Activated naive CD4-positive, alpha-beta T cell treated with anti-CD3 and anti-CD28 coated beads, Interleukin-2, amount 50 U/mL, for 24 hours (primary cell): ENCODE measurements at regions not wholly inside any gene's neighbourhood (a gene's known extent, or its start where the extent isn't known, plus 50 kb on each side); places are given as distances from the start of the nearest gene placed in this dataset.

Source experiments
- H3K27ac Mint-ChIP-seq: one replicate; pipeline ENCODE4 v1.8.0; 2021; ENCODE audit warnings: mild to moderate bottlenecking, mixed read lengths
- H3K27me3 Mint-ChIP-seq: one replicate; pipeline ENCODE4 v1.8.0; 2021; ENCODE audit warnings: mixed read lengths
- H3K36me3 Mint-ChIP-seq: one replicate; pipeline ENCODE4 v1.8.0; 2021; ENCODE audit warnings: mixed read lengths
- H3K4me1 Mint-ChIP-seq: one replicate; pipeline ENCODE4 v1.8.0; 2021; ENCODE audit warnings: mixed read lengths
- H3K4me3 Mint-ChIP-seq: one replicate; pipeline ENCODE4 v1.8.0; 2021; ENCODE audit warnings: mild to moderate bottlenecking, mixed read lengths
- H3K9me3 Mint-ChIP-seq: one replicate; pipeline ENCODE4 v1.8.0; 2021; ENCODE audit warnings: mixed read lengths

DNA sequence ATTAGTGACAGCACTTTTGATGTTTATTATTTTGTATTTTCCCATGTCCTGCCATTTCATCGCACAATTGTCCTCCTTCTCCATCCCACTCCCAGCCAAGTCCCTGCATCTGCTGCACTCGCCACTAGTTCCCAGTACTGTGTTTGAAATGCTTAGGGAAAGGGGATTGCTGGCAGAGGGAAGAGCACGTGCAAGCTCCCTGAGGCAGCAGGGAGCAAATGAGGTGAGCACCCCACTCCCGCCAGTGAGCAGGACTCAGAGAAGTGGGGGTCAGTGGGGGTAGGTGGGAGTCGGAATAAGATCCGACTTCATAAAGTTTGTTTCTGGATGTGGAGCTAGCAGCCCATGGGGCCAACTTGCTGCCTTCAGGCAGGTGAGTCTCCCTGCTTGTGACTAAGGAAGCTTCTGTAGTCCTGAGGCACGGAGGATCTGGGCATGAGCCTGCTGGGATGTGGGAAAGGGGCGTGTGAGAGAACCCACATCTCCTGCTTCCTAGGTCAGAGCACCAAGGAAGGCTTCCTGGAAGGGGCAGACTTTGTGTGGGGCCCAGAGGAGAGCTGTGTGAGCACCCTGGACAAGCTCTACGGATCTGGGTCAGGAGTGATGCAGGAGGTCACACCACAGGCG, 99.7 kb upstream of the TLE3 start:
- no peak overlapping the region for H3K27ac Mint-ChIP-seq
- H3K4me3 Mint-ChIP-seq, result no peak overlapping the region
- no peaks in the 10 kb centered on the region for H3K36me3 Mint-ChIP-seq
- H3K9me3 Mint-ChIP-seq, result no peaks in the 10 kb centered on the region
- H3K27me3 Mint-ChIP-seq, result no peaks in the 10 kb centered on the region
- H3K4me1 Mint-ChIP-seq, result no peaks in the 10 kb centered on the region

DNA sequence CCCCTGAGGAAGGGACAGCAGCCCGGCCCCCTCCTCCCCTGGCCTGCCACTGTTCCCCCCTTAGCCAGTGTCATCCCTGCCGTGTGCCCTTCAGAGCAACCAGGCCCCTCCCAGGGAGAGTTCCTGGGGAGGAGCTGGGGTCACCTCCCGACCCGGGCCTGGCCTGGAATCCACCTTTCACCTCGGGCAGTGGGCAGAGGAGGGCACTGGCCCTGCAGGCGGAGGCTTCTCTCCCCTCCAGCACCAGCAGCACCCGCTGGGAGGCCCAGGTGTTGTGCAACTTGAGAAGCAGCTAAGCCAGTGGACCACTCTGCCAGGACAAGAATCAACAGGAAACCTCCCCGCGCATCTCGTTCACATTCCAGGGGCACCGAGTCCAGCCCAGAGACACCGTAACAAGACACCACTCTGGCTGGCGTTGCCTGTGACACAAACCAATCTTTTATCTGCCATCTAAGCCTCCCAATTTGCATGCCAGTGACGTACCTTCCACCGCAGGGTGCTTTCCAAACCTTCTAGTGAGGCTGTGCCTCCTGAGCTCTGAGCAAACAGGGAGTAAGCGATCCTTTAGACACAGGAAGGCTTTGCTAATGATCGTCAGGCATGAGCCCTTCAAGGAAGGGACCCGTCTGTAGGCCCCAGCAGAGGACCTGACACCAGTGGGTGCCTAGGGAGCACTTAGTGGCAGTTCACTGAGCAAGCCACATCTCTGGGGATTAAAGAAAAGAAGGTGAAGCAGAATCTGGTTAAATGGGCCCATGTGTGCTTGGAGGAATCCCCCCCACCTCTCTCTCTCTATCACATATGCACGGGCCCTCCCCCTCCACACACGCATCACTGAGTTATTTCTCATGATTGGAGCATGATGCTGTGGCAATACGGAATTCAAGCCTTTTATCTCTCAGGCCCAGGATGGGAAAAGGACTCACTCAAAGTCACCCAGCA, 98.9 kb upstream of the TLE3 start:
- no peak overlapping the region for H3K4me3 Mint-ChIP-seq
- H3K4me1 Mint-ChIP-seq, result no peaks in the 10 kb centered on the region
- no peaks in the 10 kb centered on the region for H3K9me3 Mint-ChIP-seq
- H3K27ac Mint-ChIP-seq, result no peak overlapping the region
- H3K27me3 Mint-ChIP-seq, result no peaks in the 10 kb centered on the region
- H3K36me3 Mint-ChIP-seq, result peaks cover 2% of the 10 kb centered on the region

DNA sequence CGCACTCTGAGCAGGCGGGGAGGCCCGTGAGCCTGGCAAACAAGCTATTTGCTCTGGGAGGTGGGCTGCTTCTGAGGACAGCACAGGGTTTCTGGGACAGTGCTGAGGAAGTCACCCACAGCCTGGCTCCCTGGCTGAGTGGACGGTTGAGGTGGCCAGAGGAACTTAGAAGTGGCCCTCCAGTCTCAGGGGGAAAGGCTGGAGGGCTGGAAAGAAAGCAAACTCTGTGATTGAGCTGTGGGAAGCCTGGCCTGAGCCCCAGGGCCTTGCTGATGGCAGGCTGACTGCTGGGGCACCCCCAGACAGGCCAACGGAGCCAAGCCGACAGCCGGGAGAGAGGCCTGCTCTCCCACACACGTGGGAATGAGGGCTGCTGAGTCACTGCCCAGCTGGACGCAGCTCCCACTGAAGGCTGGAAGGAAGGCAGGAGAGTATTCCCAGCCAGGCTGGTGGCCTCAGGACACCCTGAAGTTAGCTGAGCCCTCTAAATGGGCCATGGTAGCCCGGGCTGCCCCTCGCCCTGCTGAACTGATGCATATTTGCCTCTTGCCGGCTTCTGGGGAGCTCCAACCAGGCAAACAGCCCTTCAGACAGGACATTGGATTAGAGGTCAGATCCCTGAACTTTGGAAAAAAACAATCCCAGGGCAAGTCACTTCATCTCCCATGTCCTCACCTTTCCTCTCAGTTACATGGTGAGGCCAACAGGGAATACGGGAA, 98.0 kb upstream of the TLE3 start:
- Mint-ChIP-seq H3K27me3 (no peaks in the 10 kb centered on the region), H3K9me3 (no peaks in the 10 kb centered on the region), H3K4me1 (no peaks in the 10 kb centered on the region), H3K36me3 (peaks cover 2% of the 10 kb centered on the region), H3K27ac (no peak overlapping the region), H3K4me3 (no peak overlapping the region)

DNA sequence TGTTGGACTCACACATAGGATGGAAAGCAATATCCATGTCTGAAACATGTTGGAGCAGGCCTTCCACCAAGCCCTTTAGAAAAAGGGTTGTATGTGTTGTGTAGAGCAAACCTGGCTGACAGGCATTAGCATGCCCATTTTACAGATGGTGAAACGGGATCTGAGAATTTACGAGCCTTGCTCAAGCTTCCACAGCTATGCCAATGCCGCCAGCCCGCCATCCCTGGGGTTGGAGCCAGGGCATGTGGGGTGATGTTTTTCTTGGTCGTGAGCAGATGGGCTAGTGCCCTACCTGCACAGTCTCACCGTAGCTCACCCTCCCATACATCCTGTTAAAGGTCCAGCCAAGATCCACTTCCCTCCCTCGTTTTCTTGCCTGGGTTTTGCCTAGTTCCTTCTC, 97.5 kb upstream of the TLE3 start:
- no peak overlapping the region for H3K27ac Mint-ChIP-seq
- H3K4me3 Mint-ChIP-seq, result no peak overlapping the region
- no peaks in the 10 kb centered on the region for H3K4me1 Mint-ChIP-seq
- H3K9me3 Mint-ChIP-seq, result no peaks in the 10 kb centered on the region
- no peaks in the 10 kb centered on the region for H3K27me3 Mint-ChIP-seq
- peaks cover 2% of the 10 kb centered on the region for H3K36me3 Mint-ChIP-seq

DNA sequence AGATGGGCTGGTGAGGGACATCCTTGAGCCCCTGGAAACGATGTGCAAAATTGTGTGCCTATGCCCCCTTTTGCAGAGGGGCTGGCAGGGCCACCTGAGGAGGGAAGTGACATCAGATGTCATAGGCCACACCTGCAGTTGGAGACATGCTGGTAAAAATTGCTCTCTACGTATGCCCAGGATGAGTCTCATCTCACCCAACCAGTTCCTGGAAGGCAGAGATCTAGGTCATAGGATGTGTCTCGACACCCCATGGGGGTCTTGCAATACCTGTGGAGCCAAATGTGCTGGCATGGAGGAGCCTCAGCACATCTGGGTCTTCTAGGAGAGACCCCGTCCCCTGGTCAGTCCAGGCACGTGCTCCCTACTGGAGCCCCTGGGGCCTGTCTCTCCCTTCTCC, 96.5 kb upstream of the TLE3 start:
- H3K27me3 Mint-ChIP-seq, result no peaks in the 10 kb centered on the region
- H3K4me1 Mint-ChIP-seq, result no peaks in the 10 kb centered on the region
- no peak overlapping the region for H3K27ac Mint-ChIP-seq
- no peaks in the 10 kb centered on the region for H3K9me3 Mint-ChIP-seq
- no peak overlapping the region for H3K4me3 Mint-ChIP-seq
- H3K36me3 Mint-ChIP-seq, result peaks cover 2% of the 10 kb centered on the region

DNA sequence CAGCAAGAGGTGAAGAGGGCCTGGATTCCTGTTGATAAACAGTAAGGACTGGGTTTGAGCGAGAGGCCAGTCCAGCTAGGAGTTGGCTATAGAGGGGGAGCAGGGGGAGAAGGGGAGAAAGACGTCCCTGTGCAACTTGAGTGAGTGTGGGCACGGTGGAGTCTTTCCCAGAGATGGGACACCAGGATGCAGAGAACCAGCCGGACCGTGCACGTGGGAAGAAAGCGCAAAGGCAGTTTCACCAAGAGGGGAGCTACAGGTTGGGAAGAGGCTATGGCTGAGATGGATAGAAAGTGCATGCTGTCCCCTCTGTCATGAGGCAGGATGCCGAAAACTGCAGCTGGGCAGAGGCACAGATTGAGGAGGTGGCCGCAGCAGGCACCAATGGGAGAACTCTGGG, 96.0 kb upstream of the TLE3 start:
- Mint-ChIP-seq H3K4me1 (no peaks in the 10 kb centered on the region), H3K27ac (no peak overlapping the region), H3K27me3 (no peaks in the 10 kb centered on the region), H3K4me3 (no peak overlapping the region), H3K9me3 (no peaks in the 10 kb centered on the region), H3K36me3 (peaks cover 2% of the 10 kb centered on the region)

DNA sequence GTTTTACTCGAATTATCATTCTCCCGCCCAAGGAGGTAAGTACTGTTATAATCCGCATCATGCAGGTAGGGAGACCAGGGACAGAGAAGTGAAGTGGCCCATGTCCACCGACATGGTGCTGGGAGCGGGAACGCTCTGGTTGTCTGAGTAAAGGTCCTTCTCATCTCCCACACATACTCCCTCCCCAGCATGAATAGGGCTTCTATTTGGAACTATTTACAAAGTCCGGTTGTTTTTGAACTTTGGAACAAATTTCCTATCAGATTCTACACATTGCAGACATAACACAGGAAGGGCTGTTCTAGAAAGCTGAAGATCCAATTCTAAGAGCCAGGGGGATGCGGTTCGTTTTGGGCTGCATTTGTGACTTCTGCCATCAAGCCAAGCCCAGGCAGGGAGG, 94.8 kb upstream of the TLE3 start:
- Mint-ChIP-seq H3K27ac (no peak overlapping the region), H3K36me3 (peaks cover 2% of the 10 kb centered on the region), H3K27me3 (no peaks in the 10 kb centered on the region), H3K4me1 (no peaks in the 10 kb centered on the region), H3K4me3 (no peak overlapping the region), H3K9me3 (no peaks in the 10 kb centered on the region)

DNA sequence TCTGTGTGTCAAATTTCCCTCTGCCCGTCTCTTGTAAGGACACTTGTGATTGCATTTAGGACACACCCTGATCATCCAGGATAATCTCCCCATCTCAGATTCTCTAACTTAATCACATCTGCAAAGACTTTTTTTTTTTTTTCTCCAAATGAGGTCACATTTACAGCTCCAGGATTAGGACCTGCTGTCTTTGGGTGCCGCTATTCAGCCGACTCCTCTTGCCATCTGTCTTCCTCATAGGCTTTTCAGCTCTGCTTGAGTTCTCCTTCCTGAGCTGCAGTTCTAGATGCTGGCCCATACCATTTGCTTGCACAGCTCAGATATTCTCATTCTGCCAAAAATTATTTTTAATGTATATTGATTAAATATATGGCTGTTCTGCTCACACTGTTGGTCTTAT, 94.3 kb upstream of the TLE3 start:
- no peaks in the 10 kb centered on the region for H3K4me1 Mint-ChIP-seq
- H3K36me3 Mint-ChIP-seq, result peaks cover 2% of the 10 kb centered on the region
- no peaks in the 10 kb centered on the region for H3K9me3 Mint-ChIP-seq
- H3K27ac Mint-ChIP-seq, result no peak overlapping the region
- no peaks in the 10 kb centered on the region for H3K27me3 Mint-ChIP-seq
- H3K4me3 Mint-ChIP-seq, result no peak overlapping the region

DNA sequence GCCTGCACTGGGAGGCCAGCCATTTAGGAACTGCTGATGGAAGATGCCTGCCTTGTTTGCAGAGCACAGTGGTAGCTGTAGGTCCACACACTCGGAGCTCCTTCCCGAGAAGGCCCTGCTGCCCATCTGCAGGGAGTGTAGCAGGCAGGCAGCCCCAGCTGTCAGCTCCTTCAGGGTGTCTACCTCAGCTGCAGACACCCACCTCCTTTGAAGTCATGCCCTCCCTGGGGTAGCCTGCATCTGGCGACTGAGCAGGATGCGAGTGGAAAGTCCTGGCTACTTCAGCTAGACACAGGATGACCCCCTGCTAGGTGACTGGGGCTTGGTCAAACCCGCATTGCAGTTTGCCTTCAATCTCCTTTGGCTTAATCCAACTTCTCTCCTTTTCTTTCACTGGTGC, 93.2 kb upstream of the TLE3 start:
- Mint-ChIP-seq H3K27me3 (no peaks in the 10 kb centered on the region), H3K4me3 (no peak overlapping the region), H3K4me1 (no peaks in the 10 kb centered on the region), H3K36me3 (peaks cover 2% of the 10 kb centered on the region), H3K27ac (no peak overlapping the region), H3K9me3 (no peaks in the 10 kb centered on the region)

DNA sequence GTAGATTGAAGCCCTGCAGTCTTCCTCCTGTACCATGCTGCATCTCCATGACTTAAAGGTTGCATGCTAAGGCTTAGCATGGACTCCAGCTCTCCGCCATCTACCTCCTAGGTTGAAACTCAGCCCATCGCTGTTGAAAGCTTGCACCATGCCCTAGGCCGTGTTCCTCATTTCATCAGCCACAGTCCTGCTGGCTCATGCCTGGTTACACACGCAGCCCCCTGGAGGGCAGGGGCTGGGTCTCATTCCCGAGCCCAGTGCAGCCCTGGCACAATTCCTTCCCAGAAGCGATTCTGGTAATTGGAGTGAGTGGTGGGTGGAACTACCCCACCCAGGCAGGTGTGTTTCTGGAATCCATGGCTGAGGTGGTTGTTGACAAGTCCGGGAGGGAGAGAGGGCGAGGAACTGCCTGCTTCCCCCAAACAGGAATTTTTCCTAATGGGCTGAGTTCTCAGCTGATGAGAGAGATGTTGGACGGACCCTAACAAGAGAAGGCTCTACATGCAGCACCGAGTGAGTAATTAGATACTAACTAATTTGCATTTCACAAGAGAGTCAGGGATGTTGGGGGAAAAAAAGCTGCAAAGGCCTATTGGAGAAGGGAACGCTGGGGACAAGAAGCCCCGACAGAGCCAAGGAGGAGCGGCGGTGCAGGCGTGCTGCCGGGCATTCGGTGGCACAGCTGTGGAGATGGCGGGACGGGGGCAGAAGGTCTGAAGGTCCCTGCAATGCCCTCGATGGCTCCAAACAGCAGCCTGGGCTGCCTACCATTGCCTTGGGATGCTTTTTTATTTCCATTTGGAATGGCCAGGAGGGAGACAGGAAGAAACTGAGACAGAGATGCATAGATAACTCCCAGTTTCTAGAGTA, 92.3 kb upstream of the TLE3 start:
- Mint-ChIP-seq H3K4me3 (no peak overlapping the region), H3K4me1 (no peaks in the 10 kb centered on the region), H3K27me3 (no peaks in the 10 kb centered on the region), H3K36me3 (peaks cover 2% of the 10 kb centered on the region), H3K9me3 (no peaks in the 10 kb centered on the region), H3K27ac (peak overlapping the region; percentile 63)

DNA sequence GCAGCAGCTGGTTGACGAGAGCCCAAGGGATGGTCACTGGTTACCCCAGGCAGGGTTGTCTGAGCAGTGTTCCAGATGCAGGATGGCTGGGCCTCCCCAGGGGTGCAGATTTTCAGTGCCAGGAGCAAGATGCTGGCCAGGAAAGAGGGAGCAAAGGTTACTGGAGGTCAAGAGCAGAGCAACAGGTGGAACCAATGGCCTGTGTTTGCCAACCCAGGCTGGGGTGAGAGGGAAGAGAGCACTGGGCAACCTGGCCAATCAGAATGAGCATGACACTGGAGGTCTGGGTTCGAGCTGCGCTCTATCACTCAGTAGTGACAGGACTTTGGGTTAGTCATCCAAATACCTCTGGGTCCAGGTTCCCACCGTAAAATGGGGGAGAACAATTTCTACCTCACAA, 90.6 kb upstream of the TLE3 start:
- Mint-ChIP-seq H3K4me3 (no peak overlapping the region), H3K36me3 (peaks cover 2% of the 10 kb centered on the region), H3K4me1 (no peaks in the 10 kb centered on the region), H3K9me3 (no peaks in the 10 kb centered on the region), H3K27ac (no peak overlapping the region), H3K27me3 (no peaks in the 10 kb centered on the region)

DNA sequence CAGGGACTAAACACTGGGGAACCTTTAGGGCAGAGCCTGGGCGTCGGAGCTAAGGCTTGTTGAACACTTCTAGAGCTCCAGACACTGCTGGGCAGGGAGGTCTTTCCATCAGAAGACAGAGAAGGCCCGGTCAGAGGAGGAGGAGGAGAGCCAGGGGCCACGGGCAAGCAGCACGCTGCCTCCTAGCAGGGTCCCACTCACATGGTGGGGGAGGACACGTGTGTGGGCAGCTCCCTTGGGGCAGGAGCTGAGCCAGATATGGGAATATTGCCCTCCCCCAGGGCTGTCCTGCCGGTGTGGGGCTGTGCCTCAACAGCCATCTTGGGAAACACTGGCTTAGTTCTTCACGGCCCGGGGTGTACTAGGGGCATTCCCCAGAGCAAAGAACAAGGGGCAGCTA, 89.6 kb upstream of the TLE3 start:
- no peaks in the 10 kb centered on the region for H3K27me3 Mint-ChIP-seq
- H3K27ac Mint-ChIP-seq, result no peak overlapping the region
- H3K4me3 Mint-ChIP-seq, result no peak overlapping the region
- no peaks in the 10 kb centered on the region for H3K9me3 Mint-ChIP-seq
- H3K4me1 Mint-ChIP-seq, result no peaks in the 10 kb centered on the region
- H3K36me3 Mint-ChIP-seq, result peaks cover 2% of the 10 kb centered on the region

DNA sequence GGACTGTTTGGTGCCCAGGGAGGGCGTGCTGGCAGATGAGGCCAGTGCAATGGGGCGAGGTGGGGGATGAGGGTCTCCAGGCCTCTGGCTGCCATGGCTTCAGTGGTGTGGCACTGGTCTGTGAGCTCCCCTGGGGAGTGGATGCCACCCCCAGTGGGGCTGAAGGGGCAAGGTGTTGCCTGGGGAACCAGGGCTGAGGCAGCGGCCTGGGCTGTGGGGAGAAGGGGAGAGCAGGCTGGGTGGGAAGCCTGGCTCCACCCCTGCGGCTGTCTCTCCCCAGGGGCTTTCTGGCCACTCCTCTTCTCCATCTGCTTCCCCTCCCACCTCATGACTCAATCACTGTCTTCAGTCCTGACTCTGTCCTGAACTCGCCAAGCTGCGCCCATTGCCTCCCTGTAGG, 88.4 kb upstream of the TLE3 start:
- H3K9me3 Mint-ChIP-seq, result no peaks in the 10 kb centered on the region
- H3K27ac Mint-ChIP-seq, result no peak overlapping the region
- H3K4me1 Mint-ChIP-seq, result no peaks in the 10 kb centered on the region

DNA sequence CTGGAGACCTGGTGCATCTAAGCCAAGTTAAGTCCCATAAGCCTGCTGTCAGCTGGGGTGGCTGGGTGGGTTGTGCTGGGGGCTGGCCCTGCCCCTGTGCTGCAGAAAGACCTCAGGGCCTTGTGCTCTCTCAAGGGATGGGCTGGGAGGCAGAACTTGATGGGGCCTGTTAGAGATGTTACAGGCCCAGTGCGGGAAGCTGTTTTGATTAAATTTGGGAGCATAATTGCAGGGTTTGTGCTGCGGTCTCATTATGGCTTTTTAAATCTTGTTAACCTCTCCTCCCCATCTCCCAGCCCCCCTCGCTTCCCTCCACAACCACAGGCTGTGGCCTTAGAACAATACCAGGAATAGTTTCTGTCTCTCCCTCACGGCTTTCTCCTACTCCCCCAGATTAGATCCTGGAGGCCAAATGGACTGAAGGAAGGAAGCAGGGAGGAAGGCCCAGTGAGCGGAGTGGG, 87.6 kb upstream of the TLE3 start:
- no peaks in the 10 kb centered on the region for H3K9me3 Mint-ChIP-seq
- H3K36me3 Mint-ChIP-seq, result no peaks in the 10 kb centered on the region
- H3K4me3 Mint-ChIP-seq, result no peak overlapping the region
- no peak overlapping the region for H3K27ac Mint-ChIP-seq
- no peaks in the 10 kb centered on the region for H3K27me3 Mint-ChIP-seq
- H3K4me1 Mint-ChIP-seq, result no peaks in the 10 kb centered on the region

More for the DNA sequence above, 88.4 kb upstream of the TLE3 start:
- no peaks in the 10 kb centered on the region for H3K27me3 Mint-ChIP-seq
- H3K36me3 Mint-ChIP-seq, result no peaks in the 10 kb centered on the region
- no peak overlapping the region for H3K4me3 Mint-ChIP-seq
